Heart left ventricle (tissue), 16 donors: ENCODE measurements at regions not wholly inside any gene's neighbourhood (a gene's known extent, or its start where the extent isn't known, plus 50 kb on each side); places are given as distances from the start of the nearest gene placed in this dataset.

Experiments
- ATAC-seq, 4 donors: fragments of 200-7000 bp; cut with Tn5 transposase; one replicate each; pipeline ENCODE4 v1.9.1; 2020 to 2022; ENCODE audit warnings: moderate library complexity in 4 of 4, mild to moderate bottlenecking in 3 of 4, moderate number of reproducible peaks in 1 of 4
- DNase-seq, 5 donors: peaks; one replicate each; pipeline ENCODE4 v3.0.0-alpha.2; 2020
- H3K27ac ChIP-seq, 12 donors: fragments of 200-600 bp; sonication (generic) in 4 of 12; one replicate each; pipeline versions ENCODE4 v1.5.0 to v1.8.0; 2016 to 2022; ENCODE audit warnings: mild to moderate bottlenecking in 2 of 12
- H3K27me3 ChIP-seq, 9 donors: fragments of 200-600 bp; sonication (generic) in 2 of 9; one replicate each; pipeline versions ENCODE4 v1.5.1 to v1.8.0; 2016 to 2022; ENCODE audit warnings: mild to moderate bottlenecking in 3 of 9
- H3K36me3 ChIP-seq, 9 donors: fragments of 200-600 bp; sonication (generic) in 2 of 9; one replicate each; pipeline versions ENCODE4 v1.5.0 to v1.8.0; 2018 to 2022; ENCODE audit warnings: mild to moderate bottlenecking in 2 of 9
- H3K4me1 ChIP-seq, 12 donors: fragments of 200-600 bp; sonication (generic) in 4 of 12; one replicate each; pipeline versions ENCODE4 v1.5.0 to v1.8.0; 2016 to 2022; ENCODE audit warnings: mild to moderate bottlenecking in 3 of 12
- H3K4me3 ChIP-seq, 12 donors: fragments of 200-600 bp; sonication (generic) in 4 of 12; one replicate each; pipeline versions ENCODE4 v1.5.0 to v1.8.0; 2017 to 2022; ENCODE audit warnings: mild to moderate bottlenecking in 9 of 12, moderate library complexity in 4 of 12
- H3K9me3 ChIP-seq, 12 donors: fragments of 200-600 bp; sonication (generic) in 4 of 12; one replicate each; pipeline versions ENCODE4 v1.5.0 to v1.8.0; 2016 to 2022; ENCODE audit warnings: mild to moderate bottlenecking in 1 of 12
- POLR2A ChIP-seq, 2 donors: fragments of 450-650 bp; IDR thresholded peaks; one replicate each; pipeline ENCODE4 v1.6.1; 2017; ENCODE audit warnings: antibody characterized with exemption in 2 of 2, mild to moderate bottlenecking in 2 of 2, moderate library complexity in 2 of 2
- WGBS, 4 donors: extraction: QIAGEN DNeasy Blood & Tissue Kit in 2 of 4; methylation state at CpG; one replicate each; pipeline versions ENCODE4 v1.1.5 to v1.1.7; 2013 to 2018; 5-methylcytosine and 5-hydroxymethylcytosine counted together
- intact Hi-C, 10 donors: fragments of 100-400 bp; cut with DNase I; formaldehyde crosslinking; loops; one replicate each; pipeline versions ENCODE4 v1.11.1 to v1.14.2; 2022
- TF ChIP-seq, protein P1 (sequence below), 12 donors: fragments of 200-600 bp; sonication (generic) in 4 of 12; IDR thresholded peaks; one replicate each; pipeline versions ENCODE4 v1.5.0 to v1.8.0; 2018 to 2022; ENCODE audit warnings: antibody characterized with exemption in 12 of 12, mild to moderate bottlenecking in 5 of 12
- donor health status: ischemic (EF 13 %, LVEDD 7.1; RV severe dilation, severe dysfunction).
- donor health status: healthy with polysubstance abuse.
- donor health status: DM: no; HTN: yes; CAD: no.
- donor health status: DM: no; HTN: no; CAD: no.
- donor health status: ischemic (EF 25% LVEDD 6.9; RV normal size, moderate dysfunction).
- donor health status: ischemic (EF 25% LVEDD 5.7; RV mildly dilated, moderate dysfunction).
- donor health status: healthy.
- donor health status: DM: yes; HTN: yes; CAD: no.
- donor health status: ischemic (EF 35%, LVEDD 5.7; RV mildly dilated, moderate dysfunction).
- donor health status: nonischemic (EF 11% LVEDD 7.7; RV severe dilation, severe dysfunction).
- donor health status: DM: yes; HTN: yes; CAD: no.
- donor health status: PGD.
- donor health status: ischemic (EF 29% LVEDD 5.4; RV normal size, mild dysfunction).
- donor health status: nonischemic (EF 23%, LVEDD 6.1; RV moderate dilation, normal function).

DNA sequence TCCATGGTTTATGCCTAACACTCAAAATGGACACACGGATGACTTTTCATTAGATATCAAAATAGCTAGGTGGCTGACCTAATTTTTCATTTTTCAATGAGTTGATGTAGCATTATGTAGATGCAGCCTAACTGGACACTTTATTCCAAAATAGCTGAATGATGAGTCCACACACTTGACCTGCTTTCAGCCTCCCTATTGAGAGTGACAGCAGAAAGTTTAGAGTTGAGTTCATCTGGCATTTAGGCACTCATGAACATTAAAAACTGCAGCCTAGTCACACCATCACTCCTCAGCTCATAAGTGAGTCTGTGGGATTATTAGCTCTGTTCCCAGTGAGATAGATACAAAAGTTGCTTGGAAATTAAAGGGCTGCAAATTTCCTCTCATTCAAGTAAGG is 307.3 kb upstream of the PRKD1 start:
- no peak for ATAC-seq
- DNase-seq, result no peak
- Histone ChIP-seq H3K27me3 (no peaks in the 10 kb centered on the region), H3K4me1 (no peaks in the 10 kb centered on the region), H3K27ac (no peak overlapping the region), H3K4me3 (no peak overlapping the region), H3K9me3 (no peaks in the 10 kb centered on the region), H3K36me3 (no peaks in the 10 kb centered on the region)
- WGBS, 4 donors, result 79 to 87% (median 82%) methylated on average over 1 of the region's 1 CpG
- intact Hi-C loops, result no loop called here
- TF ChIP-seq POLR2A (IDR thresholded peaks at IDR 0.05), result no peak
- TF ChIP-seq, protein P1, sequence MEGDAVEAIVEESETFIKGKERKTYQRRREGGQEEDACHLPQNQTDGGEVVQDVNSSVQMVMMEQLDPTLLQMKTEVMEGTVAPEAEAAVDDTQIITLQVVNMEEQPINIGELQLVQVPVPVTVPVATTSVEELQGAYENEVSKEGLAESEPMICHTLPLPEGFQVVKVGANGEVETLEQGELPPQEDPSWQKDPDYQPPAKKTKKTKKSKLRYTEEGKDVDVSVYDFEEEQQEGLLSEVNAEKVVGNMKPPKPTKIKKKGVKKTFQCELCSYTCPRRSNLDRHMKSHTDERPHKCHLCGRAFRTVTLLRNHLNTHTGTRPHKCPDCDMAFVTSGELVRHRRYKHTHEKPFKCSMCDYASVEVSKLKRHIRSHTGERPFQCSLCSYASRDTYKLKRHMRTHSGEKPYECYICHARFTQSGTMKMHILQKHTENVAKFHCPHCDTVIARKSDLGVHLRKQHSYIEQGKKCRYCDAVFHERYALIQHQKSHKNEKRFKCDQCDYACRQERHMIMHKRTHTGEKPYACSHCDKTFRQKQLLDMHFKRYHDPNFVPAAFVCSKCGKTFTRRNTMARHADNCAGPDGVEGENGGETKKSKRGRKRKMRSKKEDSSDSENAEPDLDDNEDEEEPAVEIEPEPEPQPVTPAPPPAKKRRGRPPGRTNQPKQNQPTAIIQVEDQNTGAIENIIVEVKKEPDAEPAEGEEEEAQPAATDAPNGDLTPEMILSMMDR (IDR thresholded peaks at IDR 0.05), result no peak

DNA sequence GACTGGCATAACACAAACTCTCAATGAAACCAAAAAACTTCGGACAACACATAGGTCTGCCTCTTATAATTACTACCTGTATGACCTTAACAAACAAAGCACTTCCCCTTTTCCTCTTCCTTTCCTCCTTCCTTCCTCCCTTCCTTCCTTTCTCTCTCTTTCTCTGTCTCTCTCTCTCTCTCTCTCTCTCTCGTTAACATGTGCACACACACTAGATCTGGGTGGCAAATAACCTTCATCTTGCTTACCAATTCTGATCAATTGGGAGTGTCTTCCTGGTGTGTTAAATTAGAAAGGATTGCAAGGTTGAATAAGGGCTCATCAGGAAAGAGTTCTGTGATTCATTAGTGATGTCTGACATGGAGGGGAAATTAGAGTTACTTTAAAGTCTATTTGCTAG is 307.8 kb upstream of the PRKD1 start:
- no peak overlapping the region for H3K4me3 ChIP-seq
- no peaks in the 10 kb centered on the region for H3K27me3 ChIP-seq
- no peaks in the 10 kb centered on the region for H3K9me3 ChIP-seq
- ATAC-seq (no peak), DNase-seq (no peak)
- no peaks in the 10 kb centered on the region for H3K4me1 ChIP-seq
- no peaks in the 10 kb centered on the region for H3K36me3 ChIP-seq
- H3K27ac ChIP-seq, result no peak overlapping the region
- 72 to 80% (median 76%) methylated on average over 2 of the region's 2 CpGs for WGBS, 4 donors
- intact Hi-C loops, result no loop called here
- TF ChIP-seq POLR2A (IDR thresholded peaks at IDR 0.05), result no peak
- TF ChIP-seq, protein P1 (IDR thresholded peaks at IDR 0.05), result no peak

DNA sequence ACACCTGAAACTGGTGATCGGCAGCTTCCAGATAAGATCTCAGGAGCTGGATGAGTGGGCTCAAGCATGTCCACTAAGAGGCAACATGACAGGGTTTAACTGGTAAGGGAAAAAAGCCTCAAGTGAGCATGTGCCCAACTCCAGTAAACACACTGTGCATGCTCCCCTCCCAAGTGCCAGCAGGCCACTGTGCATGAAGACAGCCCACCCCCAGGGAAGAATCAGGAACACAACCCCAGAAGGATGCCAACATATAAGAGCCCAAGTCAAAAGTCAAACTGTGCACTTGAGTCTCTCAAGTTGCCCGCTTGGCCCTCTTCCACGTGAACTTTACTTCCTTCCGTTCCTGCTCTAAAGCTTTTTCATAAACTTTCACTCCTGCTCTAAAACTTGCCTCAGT is 311.3 kb upstream of the PRKD1 start:
- ATAC-seq, result no peak
- WGBS, 4 donors, result 84 to 93% (median 88%) methylated on average over 4 of the region's 4 CpGs
- TF ChIP-seq, protein P1 (IDR thresholded peaks at IDR 0.05), result no peak
- TF ChIP-seq POLR2A (IDR thresholded peaks at IDR 0.05), result no peak

DNA sequence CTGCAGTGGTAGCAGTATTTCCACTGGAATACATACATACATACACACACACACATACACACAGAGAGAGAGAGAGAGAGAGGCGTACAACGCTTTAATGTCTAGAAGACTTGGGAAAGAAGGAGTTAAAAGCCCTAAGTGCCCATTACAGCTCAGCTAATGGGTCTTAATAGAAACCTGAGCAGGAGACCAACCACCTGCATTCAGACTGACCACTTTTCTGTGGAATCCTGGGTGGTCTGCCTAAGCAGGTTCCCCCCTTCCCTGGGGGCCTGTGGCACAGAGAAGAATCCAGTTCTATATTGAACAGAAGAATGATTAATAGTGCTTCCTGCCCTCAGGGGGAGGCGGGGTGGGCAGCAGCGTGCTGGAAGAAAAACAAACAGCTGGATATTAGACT is 312.4 kb upstream of the PRKD1 start:
- 60 to 71% (median 63%) methylated on average over 4 of the region's 4 CpGs for WGBS, 4 donors

More for the DNA sequence above, 311.3 kb upstream of the PRKD1 start:
- no peak for DNase-seq
- H3K27ac ChIP-seq, result no peak overlapping the region
- intact Hi-C loops, result no loop called here
- no peak overlapping the region for H3K4me3 ChIP-seq
- no peaks in the 10 kb centered on the region for H3K27me3 ChIP-seq
- H3K9me3 ChIP-seq, result no peaks in the 10 kb centered on the region
- no peaks in the 10 kb centered on the region for H3K36me3 ChIP-seq
- no peaks in the 10 kb centered on the region for H3K4me1 ChIP-seq

More for the DNA sequence above, 312.4 kb upstream of the PRKD1 start:
- Histone ChIP-seq H3K27me3 (no peaks in the 10 kb centered on the region), H3K4me1 (no peaks in the 10 kb centered on the region), H3K4me3 (no peak overlapping the region), H3K27ac (no peak overlapping the region), H3K9me3 (no peaks in the 10 kb centered on the region), H3K36me3 (no peaks in the 10 kb centered on the region)
- TF ChIP-seq, protein P1 (IDR thresholded peaks at IDR 0.05), result no peak
- TF ChIP-seq POLR2A (IDR thresholded peaks at IDR 0.05), result no peak
- ATAC-seq, result no peak
- intact Hi-C loops, result no loop called here
- no peak for DNase-seq
